Esophagus squamous epithelium (tissue), 4 donors: ENCODE measurements at regions not wholly inside any gene's neighbourhood (a gene's known extent, or its start where the extent isn't known, plus 50 kb on each side); places are given as distances from the start of the nearest gene placed in this dataset.

Experiments used
- POLR2A ChIP-seq, 4 donors: fragments of 450-650 bp; IDR thresholded peaks; one replicate each; pipeline ENCODE4 v1.6.1; 2017; ENCODE audit warnings: antibody characterized with exemption in 4 of 4, mild to moderate bottlenecking in 4 of 4, moderate library complexity in 3 of 4
- TF ChIP-seq, protein P1 (sequence below), 6 experiments: fragments of 450-650 bp in 4 of 6; fragments of 200-600 bp in 2 of 6; sonication (generic) in 2 of 6; IDR thresholded peaks; one replicate each; pipeline ENCODE4 v1.5.1; 2016 to 2019; ENCODE audit warnings: antibody characterized with exemption in 6 of 6, mild to moderate bottlenecking in 4 of 6, moderate library complexity in 4 of 6

DNA sequence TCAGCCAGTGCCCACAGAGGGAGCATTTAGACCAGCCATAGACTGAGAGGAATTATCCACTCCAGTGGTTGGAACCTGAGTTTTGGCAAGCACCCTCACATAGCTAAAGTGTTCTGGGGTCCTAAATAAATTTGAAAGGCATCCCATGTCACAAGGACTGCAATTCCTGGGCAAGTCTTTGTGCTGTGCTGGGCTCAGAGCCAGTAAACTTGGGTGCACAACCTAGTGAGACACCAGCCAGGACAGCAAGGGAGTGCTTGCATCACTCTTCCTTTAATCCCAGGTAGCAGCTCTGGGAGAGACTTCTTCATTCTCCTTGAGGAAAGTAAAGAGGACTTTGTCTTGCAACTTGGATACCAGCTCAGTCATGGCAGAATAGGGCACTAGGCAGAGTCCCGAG lies 142.0 kb upstream of the FSCB start:
- TF ChIP-seq, protein P1, sequence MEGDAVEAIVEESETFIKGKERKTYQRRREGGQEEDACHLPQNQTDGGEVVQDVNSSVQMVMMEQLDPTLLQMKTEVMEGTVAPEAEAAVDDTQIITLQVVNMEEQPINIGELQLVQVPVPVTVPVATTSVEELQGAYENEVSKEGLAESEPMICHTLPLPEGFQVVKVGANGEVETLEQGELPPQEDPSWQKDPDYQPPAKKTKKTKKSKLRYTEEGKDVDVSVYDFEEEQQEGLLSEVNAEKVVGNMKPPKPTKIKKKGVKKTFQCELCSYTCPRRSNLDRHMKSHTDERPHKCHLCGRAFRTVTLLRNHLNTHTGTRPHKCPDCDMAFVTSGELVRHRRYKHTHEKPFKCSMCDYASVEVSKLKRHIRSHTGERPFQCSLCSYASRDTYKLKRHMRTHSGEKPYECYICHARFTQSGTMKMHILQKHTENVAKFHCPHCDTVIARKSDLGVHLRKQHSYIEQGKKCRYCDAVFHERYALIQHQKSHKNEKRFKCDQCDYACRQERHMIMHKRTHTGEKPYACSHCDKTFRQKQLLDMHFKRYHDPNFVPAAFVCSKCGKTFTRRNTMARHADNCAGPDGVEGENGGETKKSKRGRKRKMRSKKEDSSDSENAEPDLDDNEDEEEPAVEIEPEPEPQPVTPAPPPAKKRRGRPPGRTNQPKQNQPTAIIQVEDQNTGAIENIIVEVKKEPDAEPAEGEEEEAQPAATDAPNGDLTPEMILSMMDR (IDR thresholded peaks at IDR 0.05) = no peak
- no peak for TF ChIP-seq POLR2A (IDR thresholded peaks at IDR 0.05)
